Mesodermal cell (in vitro differentiated cells): ENCODE measurements at regions not wholly inside any gene's neighbourhood (a gene's known extent, or its start where the extent isn't known, plus 50 kb on each side); places are given as distances from the start of the nearest gene placed in this dataset.
"Not testable (repeated sequence)": the region's sequence is repeated elsewhere in the genome, so short reads cannot be mapped to it uniquely, and the experiment has no call there.

Experiments used
- H3K27ac ChIP-seq: 2 replicates; pipeline ENCODE4 v1.7.0; 2013; ENCODE audit warnings: mild to moderate bottlenecking, low read depth, low read length, moderate library complexity; ENCODE audit not compliant: severe bottlenecking
- H3K36me3 ChIP-seq: 2 replicates; pipeline ENCODE4 v1.7.1; 2013; ENCODE audit warnings: mild to moderate bottlenecking, low read length, moderate library complexity; ENCODE audit not compliant: control insufficient read depth, insufficient read depth
- H3K4me1 ChIP-seq: one replicate; pipeline ENCODE4 v1.7.1; 2013; ENCODE audit warnings: mild to moderate bottlenecking, low read length; ENCODE audit not compliant: insufficient read depth, control insufficient read depth, poor library complexity, severe bottlenecking
- H3K4me3 ChIP-seq: 2 replicates; pipeline ENCODE4 v1.7.0; 2013; ENCODE audit warnings: low read length, control low read depth, mild to moderate bottlenecking; ENCODE audit not compliant: insufficient read depth, poor library complexity, severe bottlenecking; ENCODE audit errors: extremely low read depth
- H3K9me3 ChIP-seq: 2 replicates; pipeline ENCODE4 v1.7.1; 2013; ENCODE audit warnings: mild to moderate bottlenecking, low read length, moderate library complexity; ENCODE audit not compliant: control insufficient read depth
- WGBS, 2 experiments: methylation state at CpG; one replicate each; pipeline ENCODE4 v1.1.5; 2013; ENCODE audit warnings: missing lambda C conversion rate in 2 of 2; ENCODE audit not compliant: insufficient coverage in 2 of 2; 5-methylcytosine and 5-hydroxymethylcytosine counted together

DNA sequence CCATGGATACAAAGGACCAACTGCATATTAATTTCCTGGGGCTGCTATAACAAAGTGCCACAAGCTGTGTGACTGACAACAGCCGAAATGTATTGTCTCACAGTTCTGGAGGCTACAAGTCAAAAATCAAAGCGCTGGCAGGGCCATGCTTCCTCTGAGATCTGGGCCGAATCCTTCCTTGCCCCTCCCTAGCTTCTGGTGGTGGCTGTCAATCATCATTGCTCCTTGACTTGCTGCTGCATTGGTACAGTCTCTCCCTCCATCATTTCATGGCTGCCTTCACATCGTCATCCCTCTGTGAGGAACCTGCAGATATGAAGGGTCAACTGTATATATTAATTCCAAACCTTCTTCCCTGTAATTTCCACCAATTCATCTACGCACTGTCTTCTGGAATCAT is 118.3 kb downstream of the EXOC5 start:
- H3K4me1 ChIP-seq: no peaks in the 10 kb centered on the region
- WGBS, 2 experiments: 93 to 97% methylated on average over 4 to 5 of the region's 5 CpGs
- H3K4me3 ChIP-seq: no peak overlapping the region
- H3K36me3 ChIP-seq: no peaks in the 10 kb centered on the region
- H3K27ac ChIP-seq: no peak overlapping the region
- no peaks in the 10 kb centered on the region for H3K9me3 ChIP-seq

DNA sequence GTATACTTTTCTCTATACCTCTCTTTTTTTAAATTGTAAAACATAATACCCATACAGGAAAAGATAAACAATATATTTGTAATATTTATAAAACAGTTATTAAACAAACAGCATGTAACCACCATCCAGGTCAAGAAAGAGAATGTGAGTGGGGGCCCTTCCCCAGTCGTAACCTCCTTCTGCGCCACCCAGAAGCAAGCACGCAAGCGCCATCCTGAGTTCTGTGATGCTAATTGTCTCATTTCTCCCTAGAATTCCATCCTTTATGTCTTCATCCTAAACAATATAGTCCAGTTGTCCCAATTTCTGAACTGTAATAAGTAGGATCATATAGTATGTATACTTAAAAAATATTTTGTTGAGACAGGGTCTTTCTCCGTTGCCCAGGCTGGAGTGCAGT is 129.5 kb downstream of the EXOC5 start:
- Histone ChIP-seq H3K9me3 (no peaks in the 10 kb centered on the region), H3K36me3 (no peaks in the 10 kb centered on the region), H3K4me1 (no peaks in the 10 kb centered on the region), H3K27ac (no peak overlapping the region), H3K4me3 (no peak overlapping the region)
- 100% methylated on average over 1 to 2 of the region's 5 CpGs for WGBS, 2 experiments

DNA sequence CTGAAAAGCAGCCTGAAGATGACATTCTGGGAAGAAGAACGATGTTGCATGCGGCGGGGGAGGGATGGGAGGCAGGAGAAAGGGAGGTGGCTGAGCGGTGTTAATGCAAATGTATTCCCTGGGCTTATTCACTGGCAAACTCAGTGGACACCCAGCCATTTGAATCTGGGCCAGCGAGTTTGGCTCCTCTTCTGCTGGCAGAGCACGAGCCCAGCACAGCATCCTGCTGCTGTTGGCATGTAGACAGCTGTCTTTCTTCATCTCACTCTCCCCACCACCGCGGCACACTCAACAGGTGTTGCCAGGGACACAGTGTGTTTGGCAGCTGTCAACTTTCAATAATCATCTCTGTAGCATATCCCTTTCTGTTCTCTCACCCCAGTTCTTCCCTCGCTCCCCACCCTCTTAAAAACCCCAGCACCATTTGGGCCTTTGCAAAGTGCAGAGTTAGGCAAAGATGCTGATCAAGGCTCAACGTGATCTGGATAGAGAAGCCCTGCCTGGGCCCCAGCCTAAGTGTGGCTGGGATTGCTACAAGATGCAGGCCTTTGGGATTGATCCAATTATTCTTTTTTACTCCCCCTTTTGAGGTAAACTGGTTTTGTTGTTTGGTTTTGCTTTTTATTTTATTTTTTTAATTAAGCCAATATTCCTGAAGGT is 131.9 kb downstream of the EXOC5 start:
- Histone ChIP-seq H3K36me3 (no peaks in the 10 kb centered on the region), H3K27ac (no peak overlapping the region), H3K4me3 (no peak overlapping the region), H3K4me1 (no peaks in the 10 kb centered on the region), H3K9me3 (no peaks in the 10 kb centered on the region)
- 56 to 65% methylated on average over 7 to 9 of the region's 10 CpGs for whole genome bisulfite sequencing, 2 experiments

DNA sequence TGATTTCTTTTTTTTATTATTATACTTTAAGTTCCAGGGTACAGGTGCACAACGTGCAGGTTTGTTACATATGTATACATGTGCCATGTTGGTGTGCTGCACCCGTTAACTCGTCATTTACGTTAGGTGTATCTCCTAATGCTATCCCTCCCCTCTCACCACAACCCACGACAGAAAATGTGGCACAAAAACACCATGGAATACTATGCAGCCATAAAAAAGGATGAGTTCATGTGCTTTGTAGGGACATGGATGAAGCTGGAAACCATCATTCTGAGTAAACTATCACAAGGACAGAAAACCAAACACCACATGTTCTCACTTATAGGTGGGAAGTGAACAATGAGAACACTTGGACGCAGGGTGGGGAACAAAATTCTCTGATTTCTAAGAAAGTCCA is 140.9 kb downstream of the EXOC5 start:
- H3K4me1 ChIP-seq, H3K27ac ChIP-seq, H3K36me3 ChIP-seq, H3K4me3 ChIP-seq, H3K9me3 ChIP-seq: not testable (repeated sequence)
- 100% methylated on average over 1 of the region's 6 CpGs; no CpG with 5 or more reads in 1 of the 2 experiments for WGBS, 2 experiments

GRCh38 chr14:57122129-57122528 is 146.6 kb downstream of the EXOC5 start:
- no peak overlapping the region for H3K27ac ChIP-seq
- no peak overlapping the region for H3K4me3 ChIP-seq
- 77 to 80% methylated on average over 1 to 3 of the region's 3 CpGs for WGBS, 2 experiments
- no peaks in the 10 kb centered on the region for H3K36me3 ChIP-seq
- no peaks in the 10 kb centered on the region for H3K9me3 ChIP-seq
- H3K4me1 ChIP-seq: no peaks in the 10 kb centered on the region

DNA sequence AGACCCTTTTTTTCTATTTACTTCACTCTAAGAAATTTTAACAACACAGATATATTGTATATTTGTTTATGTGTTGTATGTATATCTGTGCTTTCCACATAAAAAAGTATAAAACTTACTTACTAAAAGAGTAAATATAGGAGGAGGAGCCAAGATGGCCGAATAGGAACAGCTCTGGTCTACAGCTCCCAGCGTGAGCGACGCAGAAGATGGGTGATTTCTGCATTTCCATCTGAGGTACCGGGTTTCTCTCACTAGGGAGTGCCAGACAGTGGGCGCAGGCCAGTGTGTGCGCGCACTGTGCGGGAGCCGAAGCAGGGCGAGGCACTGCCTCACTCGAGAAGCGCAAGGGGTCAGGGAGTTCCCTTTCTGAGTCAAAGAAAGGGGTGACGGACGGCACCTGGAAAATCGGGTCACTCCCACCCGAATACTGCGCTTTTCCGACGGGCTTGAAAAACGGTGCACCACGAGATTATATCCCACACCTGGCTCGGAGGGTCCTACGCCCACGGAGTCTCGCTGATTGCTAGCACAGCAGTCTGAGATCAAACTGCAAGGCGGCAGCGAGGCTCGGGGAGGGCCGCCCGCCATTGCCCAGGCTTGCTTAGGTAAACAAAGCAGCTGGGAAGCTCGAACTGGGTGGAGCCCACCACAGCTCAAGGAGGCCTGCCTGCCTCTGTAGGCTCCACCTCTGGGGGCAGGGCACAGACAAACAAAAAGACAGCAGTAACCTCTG is 156.5 kb downstream of the EXOC5 start:
- not testable (repeated sequence) for H3K4me1 ChIP-seq, H3K36me3 ChIP-seq, H3K9me3 ChIP-seq, H3K4me3 ChIP-seq
- peak overlapping the region; percentile 36 for H3K27ac ChIP-seq
- whole genome bisulfite sequencing, 2 experiments: 67% methylated on average over 12 of the region's 32 CpGs; no CpG with 5 or more reads in 1 of the 2 experiments

DNA sequence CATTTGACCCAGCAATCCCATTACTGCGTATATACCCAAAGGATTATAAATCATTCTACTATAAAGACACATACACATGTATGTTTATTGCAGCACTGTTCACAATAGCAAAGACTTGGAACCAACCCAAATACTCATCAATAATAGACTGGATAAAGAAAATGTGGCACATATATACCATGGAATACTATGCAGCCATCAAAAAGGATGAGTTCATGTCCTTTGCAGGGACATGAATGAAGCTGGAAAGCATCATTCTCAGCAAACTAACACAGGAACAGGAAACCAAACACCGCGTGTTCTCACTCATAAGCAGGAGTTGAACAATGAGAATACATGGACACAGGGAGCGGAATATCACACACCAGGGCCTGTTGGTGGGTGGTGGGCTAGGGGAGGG is 158.3 kb downstream of the EXOC5 start:
- not testable (repeated sequence) for H3K4me3 ChIP-seq, H3K4me1 ChIP-seq, H3K9me3 ChIP-seq, H3K36me3 ChIP-seq, H3K27ac ChIP-seq
- 100% methylated on average over 2 of the region's 4 CpGs for WGBS, 2 experiments

GRCh38 chr14:57091030-57091608 is 177.6 kb downstream of the EXOC5 start:
- Histone ChIP-seq H3K4me1 (no peaks in the 10 kb centered on the region), H3K27ac (no peak overlapping the region), H3K9me3 (no peaks in the 10 kb centered on the region), H3K36me3 (no peaks in the 10 kb centered on the region), H3K4me3 (no peak overlapping the region)
- WGBS, 2 experiments: 73 to 78% methylated on average over 7 to 11 of the region's 13 CpGs

DNA sequence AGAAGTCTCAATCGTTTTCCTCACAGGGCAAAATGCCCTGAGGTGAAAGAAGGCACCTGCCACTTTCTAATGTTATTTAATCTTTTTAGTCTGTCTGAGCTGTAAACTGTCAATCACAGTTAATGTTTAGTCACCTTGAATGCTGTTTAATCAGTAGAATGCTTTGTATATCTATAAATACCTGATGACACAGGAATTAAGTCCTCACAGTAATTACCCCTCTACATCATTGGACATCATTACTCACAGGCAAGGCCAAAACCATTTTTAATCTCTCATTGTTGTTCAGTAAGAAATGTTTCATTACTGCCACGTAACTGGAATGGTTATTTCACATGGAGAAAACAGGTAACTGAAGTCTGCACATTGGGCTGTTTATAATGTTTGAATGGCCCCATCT is 178.8 kb downstream of the EXOC5 start:
- WGBS, 2 experiments: 80 to 89% methylated on average over 1 to 2 of the region's 2 CpGs
- Histone ChIP-seq H3K4me1 (no peaks in the 10 kb centered on the region), H3K4me3 (no peak overlapping the region), H3K36me3 (no peaks in the 10 kb centered on the region), H3K27ac (no peak overlapping the region), H3K9me3 (no peaks in the 10 kb centered on the region)

GRCh38 chr14:57087841-57088240 is 180.9 kb downstream of the EXOC5 start:
- no peaks in the 10 kb centered on the region for H3K4me1 ChIP-seq
- no peaks in the 10 kb centered on the region for H3K9me3 ChIP-seq
- H3K36me3 ChIP-seq: no peaks in the 10 kb centered on the region
- 100% methylated on average over 1 of the region's 2 CpGs for WGBS, 2 experiments
- no peak overlapping the region for H3K4me3 ChIP-seq
- H3K27ac ChIP-seq: no peak overlapping the region
